Neutrophil (primary cell): ENCODE measurements at regions not wholly inside any gene's neighbourhood (a gene's known extent, or its start where the extent isn't known, plus 50 kb on each side); places are given as distances from the start of the nearest gene placed in this dataset.
A peak's percentile ranks its signal among the peaks of the same experiment; 100 is the strongest.

Experiments
- H3K27ac ChIP-seq: fragments of 200-600 bp; sonication (generic); 2 replicates; pipeline ENCODE4 v1.5.1; 2016; ENCODE audit warnings: mild to moderate bottlenecking, moderate library complexity
- H3K27me3 ChIP-seq: fragments of 200-600 bp; sonication (generic); 2 replicates; pipeline ENCODE4 v1.6.0; 2016; ENCODE audit warnings: mild to moderate bottlenecking
- H3K36me3 ChIP-seq: fragments of 200-600 bp; sonication (generic); 2 replicates; pipeline ENCODE4 v1.5.1; 2017
- H3K4me1 ChIP-seq, 2 experiments: fragments of 200-600 bp in 1 of 2; sonication (generic) in 1 of 2; 1 replicate in 1 of 2; 2 replicates in 1 of 2; pipeline versions ENCODE4 v1.5.1 to v1.6.1; 2013 to 2016; ENCODE audit warnings: low read depth in 1 of 2, low read length in 1 of 2, mild to moderate bottlenecking in 1 of 2, moderate library complexity in 1 of 2; ENCODE audit not compliant: control insufficient read depth in 1 of 2, insufficient read depth in 1 of 2
- H3K4me3 ChIP-seq, 2 experiments: fragments of 200-600 bp in 1 of 2; sonication (generic) in 1 of 2; 1 replicate in 1 of 2; 2 replicates in 1 of 2; pipeline ENCODE4 v1.5.1; 2013 to 2016; ENCODE audit warnings: low read depth in 1 of 2, low read length in 1 of 2, mild to moderate bottlenecking in 1 of 2, moderate library complexity in 1 of 2
- H3K9me3 ChIP-seq: fragments of 200-600 bp; sonication (generic); 2 replicates; pipeline ENCODE4 v1.5.1; 2016
- TF ChIP-seq, protein P1 (sequence below): fragments of 200-600 bp; sonication (generic); IDR thresholded peaks from 2 replicates; pipeline ENCODE4 v1.5.1; 2016; ENCODE audit warnings: antibody characterized with exemption

DNA sequence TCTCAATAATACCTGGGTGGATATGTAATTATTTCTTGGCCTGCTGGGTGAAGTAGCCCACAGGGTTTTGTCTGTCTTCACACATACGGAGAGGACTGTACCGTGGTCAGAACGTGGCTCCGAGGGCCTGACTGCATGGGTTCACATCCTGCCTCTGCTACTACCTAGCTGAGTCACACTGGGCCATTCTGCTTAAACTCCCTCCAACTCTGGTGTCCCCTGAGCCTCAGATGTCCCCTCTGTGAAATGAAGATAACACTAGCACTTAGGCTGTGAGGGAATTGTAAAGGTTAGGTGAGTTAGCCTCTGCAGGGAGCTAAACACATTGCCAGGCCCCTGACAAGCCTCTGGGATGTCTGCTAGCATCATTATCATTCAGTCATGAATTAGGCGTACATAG is 120.1 kb upstream of the NABP1 start:
- Histone ChIP-seq H3K4me1 (peaks cover 0 to 3% of the 10 kb centered on the region in 2 experiments), H3K27me3 (no peaks in the 10 kb centered on the region), H3K36me3 (no peaks in the 10 kb centered on the region), H3K4me3 (no peak overlapping the region), H3K9me3 (no peaks in the 10 kb centered on the region), H3K27ac (no peak overlapping the region)
- TF ChIP-seq, protein P1, sequence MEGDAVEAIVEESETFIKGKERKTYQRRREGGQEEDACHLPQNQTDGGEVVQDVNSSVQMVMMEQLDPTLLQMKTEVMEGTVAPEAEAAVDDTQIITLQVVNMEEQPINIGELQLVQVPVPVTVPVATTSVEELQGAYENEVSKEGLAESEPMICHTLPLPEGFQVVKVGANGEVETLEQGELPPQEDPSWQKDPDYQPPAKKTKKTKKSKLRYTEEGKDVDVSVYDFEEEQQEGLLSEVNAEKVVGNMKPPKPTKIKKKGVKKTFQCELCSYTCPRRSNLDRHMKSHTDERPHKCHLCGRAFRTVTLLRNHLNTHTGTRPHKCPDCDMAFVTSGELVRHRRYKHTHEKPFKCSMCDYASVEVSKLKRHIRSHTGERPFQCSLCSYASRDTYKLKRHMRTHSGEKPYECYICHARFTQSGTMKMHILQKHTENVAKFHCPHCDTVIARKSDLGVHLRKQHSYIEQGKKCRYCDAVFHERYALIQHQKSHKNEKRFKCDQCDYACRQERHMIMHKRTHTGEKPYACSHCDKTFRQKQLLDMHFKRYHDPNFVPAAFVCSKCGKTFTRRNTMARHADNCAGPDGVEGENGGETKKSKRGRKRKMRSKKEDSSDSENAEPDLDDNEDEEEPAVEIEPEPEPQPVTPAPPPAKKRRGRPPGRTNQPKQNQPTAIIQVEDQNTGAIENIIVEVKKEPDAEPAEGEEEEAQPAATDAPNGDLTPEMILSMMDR = no peak

DNA sequence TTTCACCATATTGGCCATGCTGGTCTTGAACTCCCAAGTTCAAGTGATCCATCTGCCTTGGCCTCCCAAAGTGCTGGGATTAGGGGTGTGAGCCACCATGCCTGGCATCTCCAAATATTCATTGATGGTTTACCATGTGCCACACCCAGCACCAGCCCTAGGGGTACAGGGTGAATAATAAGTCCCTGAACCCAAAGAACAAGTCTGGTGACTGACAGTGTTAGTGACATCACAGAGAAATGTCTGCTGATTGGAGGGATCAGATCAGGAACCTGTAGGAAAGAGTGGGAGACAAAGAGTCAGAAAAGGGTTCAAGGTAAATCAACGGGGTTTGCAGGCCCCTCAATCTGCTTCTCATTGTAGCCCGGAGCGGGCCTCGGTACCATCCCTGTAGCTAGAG is 118.4 kb upstream of the NABP1 start:
- H3K27me3 ChIP-seq = no peaks in the 10 kb centered on the region
- peaks cover 0 to 3% of the 10 kb centered on the region in 2 experiments for H3K4me1 ChIP-seq
- H3K36me3 ChIP-seq = no peaks in the 10 kb centered on the region
- TF ChIP-seq, protein P1 = no peak
- H3K27ac ChIP-seq = no peak overlapping the region
- no peak overlapping the region for H3K4me3 ChIP-seq
- H3K9me3 ChIP-seq = no peaks in the 10 kb centered on the region

DNA sequence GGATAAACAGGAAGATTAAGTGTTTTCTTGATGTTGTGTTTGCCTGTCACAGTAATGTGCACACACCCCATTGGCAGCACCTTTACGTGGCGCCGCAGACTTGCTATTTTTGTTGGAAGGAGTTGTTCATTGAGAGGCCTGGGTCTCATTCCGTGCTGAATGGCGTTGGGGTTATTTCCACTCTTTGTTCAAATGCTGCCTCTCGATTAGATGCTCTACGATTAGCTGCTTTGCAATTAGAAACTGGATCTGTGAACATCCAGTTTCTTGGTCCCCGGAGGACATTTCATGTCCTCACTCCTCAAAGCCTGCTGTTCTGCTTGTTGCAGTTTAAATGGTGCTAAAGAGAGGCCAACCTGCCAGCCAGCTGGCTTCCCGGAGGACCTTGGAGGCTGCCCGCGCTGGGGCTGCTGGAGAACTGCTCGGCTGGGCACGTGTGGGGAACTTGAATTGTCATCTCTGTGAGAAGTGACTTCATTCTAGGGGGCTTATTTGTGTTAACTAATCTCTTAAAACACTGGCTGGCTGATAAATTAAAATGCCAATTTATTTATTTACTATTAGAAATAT is 117.4 kb upstream of the NABP1 start:
- TF ChIP-seq, protein P1 = no peak
- Histone ChIP-seq H3K4me3 (no peak overlapping the region), H3K27me3 (no peaks in the 10 kb centered on the region), H3K27ac (no peak overlapping the region), H3K4me1 (peaks cover 5 to 7% of the 10 kb centered on the region in 2 experiments), H3K36me3 (no peaks in the 10 kb centered on the region), H3K9me3 (no peaks in the 10 kb centered on the region)

DNA sequence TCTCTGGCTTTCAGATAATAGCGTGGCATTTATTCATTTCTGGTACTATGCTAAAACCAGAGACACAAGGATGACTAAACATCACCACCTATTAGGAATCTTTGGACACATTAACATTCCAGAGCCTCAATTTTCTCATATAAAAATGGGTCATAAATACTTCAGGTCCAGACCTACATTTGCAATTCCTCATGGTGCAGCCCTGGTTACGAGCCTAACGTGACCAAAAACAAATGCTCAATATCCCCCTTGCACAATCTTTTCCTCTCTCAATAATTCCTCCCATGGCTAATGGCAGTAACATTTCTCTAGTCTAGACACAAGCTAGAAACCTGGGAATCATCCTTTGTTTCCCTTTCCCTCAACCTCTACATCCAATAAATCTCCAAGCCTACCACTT is 112.8 kb upstream of the NABP1 start:
- TF ChIP-seq, protein P1 = no peak
- Histone ChIP-seq H3K27me3 (no peaks in the 10 kb centered on the region), H3K36me3 (no peaks in the 10 kb centered on the region), H3K27ac (peak overlapping the region; percentile 57), H3K4me3 (no peak overlapping the region), H3K4me1 (peaks cover 10 to 17% of the 10 kb centered on the region in 2 experiments), H3K9me3 (no peaks in the 10 kb centered on the region)

DNA sequence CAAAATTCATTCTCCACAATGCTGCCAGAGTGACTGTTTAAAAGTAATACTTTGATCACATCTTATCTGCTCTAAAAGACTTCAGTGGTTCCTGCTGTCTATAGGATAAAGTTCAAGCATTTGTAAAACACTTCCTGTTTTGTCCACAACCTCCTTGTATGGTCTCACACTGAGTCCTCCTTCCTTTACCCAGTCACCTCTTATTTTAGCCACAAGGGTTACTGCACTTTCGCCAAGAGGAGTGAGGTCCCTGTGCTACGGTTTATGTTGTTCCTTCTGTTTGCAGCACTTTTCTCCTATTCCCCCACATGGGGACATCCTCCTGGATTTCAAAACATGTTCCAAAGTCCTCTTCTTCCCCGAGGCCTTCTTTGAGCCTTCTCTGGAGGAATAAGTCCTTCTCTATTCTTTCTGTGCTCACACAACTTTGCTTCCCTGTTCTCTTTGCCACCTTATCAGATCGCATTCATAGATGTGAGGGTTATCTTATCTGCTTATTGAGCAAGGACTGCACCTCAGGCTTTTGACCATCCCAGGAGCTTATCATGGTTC is 112.2 kb upstream of the NABP1 start:
- TF ChIP-seq, protein P1 = no peak
- Histone ChIP-seq H3K9me3 (no peaks in the 10 kb centered on the region), H3K4me1 (peaks cover 15 to 24% of the 10 kb centered on the region in 2 experiments), H3K27ac (peak overlapping the region; percentile 57), H3K4me3 (no peak overlapping the region), H3K27me3 (no peaks in the 10 kb centered on the region), H3K36me3 (no peaks in the 10 kb centered on the region)
